Nephron progenitor cell (in vitro differentiated cells): ENCODE measurements at regions not wholly inside any gene's neighbourhood (a gene's known extent, or its start where the extent isn't known, plus 50 kb on each side); places are given as distances from the start of the nearest gene placed in this dataset.

Experiments
- DNase-seq: peaks from one replicate; pipeline ENCODE4 v3.0.0; 2021
- H3K27ac Mint-ChIP-seq: 2 replicates; pipeline ENCODE4 v1.8.0; 2021; ENCODE audit warnings: mild to moderate bottlenecking, moderate library complexity, mixed read lengths
- H3K27me3 Mint-ChIP-seq: 2 replicates; pipeline ENCODE4 v1.8.0; 2021; ENCODE audit warnings: mild to moderate bottlenecking, low read depth, mixed read lengths; ENCODE audit not compliant: poor library complexity
- H3K36me3 Mint-ChIP-seq: 2 replicates; pipeline ENCODE4 v1.8.0; 2021; ENCODE audit warnings: low read depth, mixed read lengths
- H3K4me1 Mint-ChIP-seq: 2 replicates; pipeline ENCODE4 v1.8.0; 2021; ENCODE audit warnings: mixed read lengths
- H3K4me3 Mint-ChIP-seq: 2 replicates; pipeline ENCODE4 v1.8.0; 2021; ENCODE audit warnings: mild to moderate bottlenecking, moderate library complexity, mixed read lengths
- H3K9me3 Mint-ChIP-seq: 2 replicates; pipeline ENCODE4 v1.8.0; 2021; ENCODE audit warnings: mild to moderate bottlenecking, moderate library complexity, mixed read lengths
- TF ChIP-seq, protein P1 (sequence below): fragments of 200-600 bp; sonication (generic); IDR thresholded peaks from 2 replicates; pipeline ENCODE4 v1.5.0; 2021; ENCODE audit warnings: antibody characterized with exemption

DNA sequence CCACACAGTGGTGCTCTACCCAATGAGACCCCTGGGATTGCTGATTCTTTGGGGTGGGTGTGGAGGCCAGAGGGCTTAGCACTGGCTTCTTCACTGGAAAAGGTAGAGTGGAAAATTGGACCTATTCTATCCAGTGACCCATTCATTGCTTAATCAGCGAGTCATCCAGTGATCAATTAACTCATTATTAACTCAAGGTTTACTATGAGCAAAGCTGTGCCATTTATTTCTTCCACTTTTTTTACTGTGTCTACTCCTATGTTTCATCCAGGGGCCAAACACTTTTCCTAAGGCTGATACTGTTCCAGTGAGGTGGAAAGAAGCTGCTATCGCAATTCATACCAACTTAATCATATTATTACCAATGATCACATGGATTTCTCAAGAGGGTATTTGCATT lies 363.9 kb downstream of the RPS6KC1 start:
- H3K27ac Mint-ChIP-seq, result no peak overlapping the region
- H3K4me3 Mint-ChIP-seq, result no peak overlapping the region
- TF ChIP-seq, protein P1, sequence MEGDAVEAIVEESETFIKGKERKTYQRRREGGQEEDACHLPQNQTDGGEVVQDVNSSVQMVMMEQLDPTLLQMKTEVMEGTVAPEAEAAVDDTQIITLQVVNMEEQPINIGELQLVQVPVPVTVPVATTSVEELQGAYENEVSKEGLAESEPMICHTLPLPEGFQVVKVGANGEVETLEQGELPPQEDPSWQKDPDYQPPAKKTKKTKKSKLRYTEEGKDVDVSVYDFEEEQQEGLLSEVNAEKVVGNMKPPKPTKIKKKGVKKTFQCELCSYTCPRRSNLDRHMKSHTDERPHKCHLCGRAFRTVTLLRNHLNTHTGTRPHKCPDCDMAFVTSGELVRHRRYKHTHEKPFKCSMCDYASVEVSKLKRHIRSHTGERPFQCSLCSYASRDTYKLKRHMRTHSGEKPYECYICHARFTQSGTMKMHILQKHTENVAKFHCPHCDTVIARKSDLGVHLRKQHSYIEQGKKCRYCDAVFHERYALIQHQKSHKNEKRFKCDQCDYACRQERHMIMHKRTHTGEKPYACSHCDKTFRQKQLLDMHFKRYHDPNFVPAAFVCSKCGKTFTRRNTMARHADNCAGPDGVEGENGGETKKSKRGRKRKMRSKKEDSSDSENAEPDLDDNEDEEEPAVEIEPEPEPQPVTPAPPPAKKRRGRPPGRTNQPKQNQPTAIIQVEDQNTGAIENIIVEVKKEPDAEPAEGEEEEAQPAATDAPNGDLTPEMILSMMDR, result no peak
- peaks cover 24% of the 10 kb centered on the region for H3K27me3 Mint-ChIP-seq
- H3K9me3 Mint-ChIP-seq, result peaks cover 15% of the 10 kb centered on the region
- H3K4me1 Mint-ChIP-seq, result peaks cover 14% of the 10 kb centered on the region
- DNase-seq, result no peak
- no peaks in the 10 kb centered on the region for H3K36me3 Mint-ChIP-seq

DNA sequence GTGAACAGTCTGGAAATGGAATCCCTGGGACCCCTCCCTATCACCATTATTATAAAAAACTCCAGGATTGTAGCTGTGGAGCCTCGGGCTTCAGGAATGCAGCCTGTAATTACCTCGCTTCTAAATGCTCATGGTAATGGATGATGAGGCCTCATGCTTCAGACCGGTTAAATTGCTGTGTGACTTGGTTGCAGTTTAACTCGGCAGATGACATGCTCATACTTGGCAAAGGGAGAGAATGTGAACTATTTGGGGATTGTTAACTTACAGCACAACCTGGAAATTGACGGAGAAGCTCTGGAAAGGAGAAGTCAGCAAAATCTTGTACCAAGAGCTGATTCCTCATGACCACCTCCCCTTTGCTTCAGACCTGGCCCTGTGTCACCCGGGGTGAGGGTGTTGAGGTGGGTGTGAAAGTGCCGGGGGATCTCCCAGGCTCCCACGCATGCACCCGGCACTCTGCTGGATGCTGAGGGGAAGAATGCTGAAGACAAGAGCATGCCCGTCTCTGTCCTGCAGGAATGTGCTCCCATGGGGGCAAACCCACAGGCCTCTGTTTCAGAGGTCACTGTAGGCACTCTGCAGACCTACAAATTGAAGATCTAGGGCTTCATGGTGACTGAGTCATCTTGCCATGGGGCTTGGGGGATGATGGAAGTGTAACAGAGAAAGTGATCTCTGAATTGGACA lies 364.8 kb downstream of the RPS6KC1 start:
- Mint-ChIP-seq H3K27me3 (peaks cover 18% of the 10 kb centered on the region), H3K36me3 (no peaks in the 10 kb centered on the region), H3K4me3 (no peak overlapping the region), H3K4me1 (peaks cover 14% of the 10 kb centered on the region), H3K9me3 (peaks cover 12% of the 10 kb centered on the region), H3K27ac (peak overlapping the region; percentile 72)
- DNase-seq, result no peak
- TF ChIP-seq, protein P1, result no peak

DNA sequence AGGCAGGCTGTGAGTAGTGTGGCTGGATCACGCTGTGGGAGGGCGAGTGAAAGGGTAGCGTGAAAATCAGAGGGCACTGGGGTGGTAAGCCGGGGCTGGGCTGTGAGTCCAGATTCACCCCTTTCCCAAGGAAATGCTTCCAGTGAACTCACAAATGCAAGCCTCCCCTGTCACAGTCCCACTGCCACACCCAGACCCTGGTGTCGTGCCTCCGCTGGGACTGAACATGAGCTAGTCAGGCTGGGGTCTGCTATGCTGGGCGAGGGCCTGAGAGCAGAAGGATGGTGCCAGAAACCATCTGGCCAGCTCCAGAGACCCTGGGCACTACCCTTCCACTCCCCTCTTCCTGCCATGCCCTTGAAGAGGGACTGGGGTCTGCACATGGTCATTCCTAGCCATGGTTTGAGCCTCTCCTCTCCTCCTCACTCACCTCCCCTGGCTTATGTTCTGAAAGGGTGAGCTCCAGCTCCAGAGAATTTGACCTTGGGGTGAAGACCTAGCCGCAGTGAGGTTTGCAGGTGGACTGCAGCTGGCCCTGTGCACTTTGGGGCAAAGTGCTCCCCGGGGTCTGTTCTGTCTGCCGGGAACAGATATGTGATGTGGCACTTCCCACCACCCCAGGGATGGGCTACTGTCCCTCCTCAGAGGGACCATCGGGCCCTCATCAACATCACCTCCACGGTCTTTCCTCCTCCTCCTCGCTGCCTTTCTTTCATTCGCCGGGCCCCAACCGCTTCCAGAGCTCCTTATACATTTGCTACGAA lies 365.6 kb downstream of the RPS6KC1 start:
- TF ChIP-seq, protein P1, result no peak
- DNase-seq, result no peak
- H3K36me3 Mint-ChIP-seq, result no peaks in the 10 kb centered on the region

DNA sequence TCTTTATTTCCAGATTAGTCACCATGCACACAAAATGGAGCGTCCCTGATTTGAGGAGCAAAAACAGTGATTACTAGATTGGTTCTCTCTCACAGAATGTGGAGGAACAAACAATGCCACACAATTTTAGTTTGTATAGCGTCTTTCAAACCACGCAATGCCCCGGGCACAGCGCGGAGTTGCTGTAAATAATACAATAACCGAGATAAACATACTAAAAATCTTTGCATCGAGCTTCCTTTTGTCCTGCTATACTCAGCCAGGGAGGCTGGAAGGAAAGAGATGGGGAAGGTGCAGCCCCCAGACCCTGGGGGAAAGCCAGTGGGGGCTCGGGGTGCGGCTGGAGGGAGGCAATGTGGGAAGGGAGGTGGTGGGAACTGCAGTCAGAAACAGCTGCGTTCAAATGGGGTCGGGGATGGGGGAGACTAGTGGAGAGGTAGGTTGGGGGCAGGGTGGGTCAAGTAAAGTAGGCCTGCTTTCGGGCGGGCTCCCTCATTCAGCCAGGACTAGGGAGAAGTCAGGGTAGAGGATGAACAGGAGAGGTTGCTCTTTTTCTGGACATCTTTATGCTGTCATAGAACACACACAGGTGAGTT lies 366.3 kb downstream of the RPS6KC1 start:
- peaks cover 14% of the 10 kb centered on the region for H3K4me1 Mint-ChIP-seq
- H3K36me3 Mint-ChIP-seq, result no peaks in the 10 kb centered on the region
- H3K27ac Mint-ChIP-seq, result no peak overlapping the region
- H3K27me3 Mint-ChIP-seq, result peaks cover 20% of the 10 kb centered on the region
- DNase-seq, result no peak
- peaks cover 11% of the 10 kb centered on the region for H3K9me3 Mint-ChIP-seq
- no peak overlapping the region for H3K4me3 Mint-ChIP-seq
- TF ChIP-seq, protein P1, result no peak

More for the DNA sequence above, 365.6 kb downstream of the RPS6KC1 start:
- Mint-ChIP-seq H3K4me3 (no peak overlapping the region), H3K9me3 (peaks cover 11% of the 10 kb centered on the region), H3K4me1 (peaks cover 14% of the 10 kb centered on the region), H3K27ac (no peak overlapping the region), H3K27me3 (peaks cover 16% of the 10 kb centered on the region)

DNA sequence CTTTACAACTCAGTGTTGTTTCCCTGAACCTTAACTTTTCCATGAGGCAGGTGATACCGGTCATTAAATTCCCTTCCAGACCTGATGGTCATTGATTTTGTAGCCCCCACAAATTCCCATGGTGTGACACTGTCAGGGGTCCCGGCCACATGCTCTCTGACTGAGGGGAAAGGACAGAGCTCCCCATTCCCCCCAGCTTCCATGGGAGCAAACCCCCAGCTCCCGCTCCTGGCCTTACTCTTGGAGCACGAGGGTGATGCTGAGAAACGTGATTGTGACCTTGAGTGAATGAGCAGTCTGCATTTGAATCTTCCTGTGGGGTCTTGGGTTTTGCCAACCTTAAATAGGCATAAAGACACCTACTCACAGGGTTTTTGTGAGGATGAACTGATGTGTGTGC lies 366.8 kb downstream of the RPS6KC1 start:
- Mint-ChIP-seq H3K4me1 (peaks cover 14% of the 10 kb centered on the region), H3K27ac (no peak overlapping the region), H3K4me3 (no peak overlapping the region), H3K36me3 (no peaks in the 10 kb centered on the region), H3K27me3 (peaks cover 17% of the 10 kb centered on the region), H3K9me3 (peaks cover 11% of the 10 kb centered on the region)
- TF ChIP-seq, protein P1, result no peak
- DNase-seq, result no peak
